SW480 (cell line): ENCODE measurements at regions not wholly inside any gene's neighbourhood (a gene's known extent, or its start where the extent isn't known, plus 50 kb on each side); places are given as distances from the start of the nearest gene placed in this dataset.
"Not testable (repeated sequence)": the region's sequence is repeated elsewhere in the genome, so short reads cannot be mapped to it uniquely, and the experiment has no call there.

Source experiments
- DNase-seq: peaks from one replicate; pipeline ENCODE4 v3.0.0-alpha.2; 2016; ENCODE audit warnings: low spot score

GRCh38 chr12:105641749-105642148 lies 311.3 kb downstream of the C12orf75 start:
- no peak for DNase-seq

GRCh38 chr12:105644770-105645169 lies 314.3 kb downstream of the C12orf75 start:
- no peak for DNase-seq

GRCh38 chr12:105654606-105655005 lies 324.1 kb downstream of the C12orf75 start:
- no peak for DNase-seq

- DNase-seq: no peak
Observed at GRCh38 chr12:105658389-105658788, 327.9 kb downstream of the C12orf75 start.

GRCh38 chr12:105659355-105660075 lies 329.0 kb downstream of the C12orf75 start:
- peak; percentile 2 for DNase-seq

GRCh38 chr12:105664765-105665164 lies 334.3 kb downstream of the C12orf75 start:
- not testable (repeated sequence) for DNase-seq

GRCh38 chr12:105665366-105665765 lies 334.9 kb downstream of the C12orf75 start:
- DNase-seq: no peak

- no peak for DNase-seq
Observed at GRCh38 chr12:105667973-105668743, 337.7 kb downstream of the C12orf75 start.

- peak; percentile 16 for DNase-seq
Observed at GRCh38 chr12:105670672-105671071, 340.2 kb downstream of the C12orf75 start.

- DNase-seq: no peak
Observed at GRCh38 chr12:105671720-105672119, 341.2 kb downstream of the C12orf75 start.

GRCh38 chr12:105672121-105672975 lies 341.9 kb downstream of the C12orf75 start:
- no peak for DNase-seq

GRCh38 chr12:105674871-105675699 lies 344.6 kb downstream of the C12orf75 start:
- DNase-seq: no peak

GRCh38 chr12:105676694-105677093 lies 346.2 kb downstream of the C12orf75 start:
- DNase-seq: no peak

- no peak for DNase-seq
Observed at GRCh38 chr12:105677672-105678071, 347.2 kb downstream of the C12orf75 start.

GRCh38 chr12:105679982-105680381 lies 349.5 kb downstream of the C12orf75 start:
- no peak for DNase-seq

- no peak for DNase-seq
Observed at GRCh38 chr12:105681341-105681740, 350.9 kb downstream of the C12orf75 start.

GRCh38 chr12:105682821-105683220 lies 352.3 kb downstream of the C12orf75 start:
- not testable (repeated sequence) for DNase-seq

- DNase-seq: not testable (repeated sequence)
Observed at GRCh38 chr12:105683836-105684235, 353.3 kb downstream of the C12orf75 start.

- DNase-seq: no peak
Observed at GRCh38 chr12:105698075-105698474, 367.6 kb downstream of the C12orf75 start.

- DNase-seq: no peak
Observed at GRCh38 chr12:105699209-105699608, 368.7 kb downstream of the C12orf75 start.

GRCh38 chr12:105704787-105705186 lies 374.3 kb downstream of the C12orf75 start:
- no peak for DNase-seq

GRCh38 chr12:105705235-105705634 lies 374.7 kb downstream of the C12orf75 start:
- DNase-seq: no peak
